ENCODE measurements at regions not wholly inside any gene's neighbourhood (a gene's known extent, or its start where the extent isn't known, plus 50 kb on each side); places are given as distances from the start of the nearest gene placed in this dataset.
"Not testable (repeated sequence)": the region's sequence is repeated elsewhere in the genome, so short reads cannot be mapped to it uniquely, and the experiment has no call there.

GRCh38 chr20:1735417-1736089 is 78.0 kb upstream of the SIRPG start:
- no peak for TF ChIP-seq CTCF (IDR thresholded peaks at IDR 0.05)
- Histone ChIP-seq H3K36me3 (no peaks in the 10 kb centered on the region), H3K9me3 (no peaks in the 10 kb centered on the region), H3K27me3 (ENCODE audit: low read depth) (no peaks in the 10 kb centered on the region), H3K4me3 (no peak overlapping the region), H3K4me1 (no peaks in the 10 kb centered on the region), H3K27ac (no peak overlapping the region)
- intact Hi-C loops (cut with DNase I), result no loop called here
- DNase-seq (no peak), ATAC-seq (peak in 1 of 2 donors; percentile 37)

GRCh38 chr20:1734269-1734858 is 76.8 kb upstream of the SIRPG start:
- Histone ChIP-seq H3K9me3 (no peaks in the 10 kb centered on the region), H3K36me3 (no peaks in the 10 kb centered on the region), H3K4me3 (no peak overlapping the region), H3K4me1 (no peaks in the 10 kb centered on the region), H3K27ac (no peak overlapping the region), H3K27me3 (ENCODE audit: low read depth) (no peaks in the 10 kb centered on the region)
- intact Hi-C loops (cut with DNase I), result no loop called here
- DNase-seq (no peak), ATAC-seq (no peak)
- TF ChIP-seq CTCF (IDR thresholded peaks at IDR 0.05), result peak; percentile 30

GRCh38 chr20:1731828-1732375 is 74.3 kb upstream of the SIRPG start:
- H3K4me1 ChIP-seq; intact Hi-C loops (cut with DNase I); H3K4me3 ChIP-seq; ATAC-seq; H3K36me3 ChIP-seq; DNase-seq; H3K27ac ChIP-seq; H3K27me3 ChIP-seq (ENCODE audit: low read depth); H3K9me3 ChIP-seq: not testable (repeated sequence)

- H3K27ac ChIP-seq; H3K27me3 ChIP-seq (ENCODE audit: low read depth); ATAC-seq; DNase-seq; H3K9me3 ChIP-seq; H3K36me3 ChIP-seq; H3K4me1 ChIP-seq; H3K4me3 ChIP-seq; intact Hi-C loops (cut with DNase I): not testable (repeated sequence)
Observed at GRCh38 chr20:1730981-1731711, 73.6 kb upstream of the SIRPG start.

GRCh38 chr20:1727303-1727702 is 69.7 kb upstream of the SIRPG start:
- ATAC-seq; DNase-seq; intact Hi-C loops (cut with DNase I); H3K27me3 ChIP-seq (ENCODE audit: low read depth); H3K36me3 ChIP-seq; H3K9me3 ChIP-seq; H3K4me1 ChIP-seq; H3K4me3 ChIP-seq; H3K27ac ChIP-seq: not testable (repeated sequence)

- no peak overlapping the region for H3K4me3 ChIP-seq
- no peak overlapping the region for H3K27ac ChIP-seq
- no peak for TF ChIP-seq CTCF (IDR thresholded peaks at IDR 0.05)
- DNase-seq, result no peak
- H3K27me3 ChIP-seq (ENCODE audit: low read depth), result peaks cover 7% of the 10 kb centered on the region
- intact Hi-C loops (cut with DNase I), result no loop called here
- no peaks in the 10 kb centered on the region for H3K4me1 ChIP-seq
- H3K36me3 ChIP-seq, result no peaks in the 10 kb centered on the region
- H3K9me3 ChIP-seq, result no peaks in the 10 kb centered on the region
- no peak for ATAC-seq
Observed at GRCh38 chr20:1724901-1725300, 67.3 kb upstream of the SIRPG start.
